Activated CD8-positive, alpha-beta memory T cell treated with anti-CD3 and anti-CD28 coated beads for 4 hours (primary cell): ENCODE measurements at regions not wholly inside any gene's neighbourhood (a gene's known extent, or its start where the extent isn't known, plus 50 kb on each side); places are given as distances from the start of the nearest gene placed in this dataset.

Experiments used
- DNase-seq, 2 donors: peaks; one replicate each; pipeline ENCODE4 v3.0.0-alpha.2; 2020; ENCODE audit warnings: low read depth in 2 of 2

GRCh38 chr20:41669708-41670263, 51.6 kb upstream of the CHD6 start:
- DNase-seq: no peak

GRCh38 chr20:41668057-41668749, 50.0 kb upstream of the CHD6 start:
- DNase-seq: no peak
